ENCODE measurements at regions not wholly inside any gene's neighbourhood (a gene's known extent, or its start where the extent isn't known, plus 50 kb on each side); places are given as distances from the start of the nearest gene placed in this dataset.

DNA sequence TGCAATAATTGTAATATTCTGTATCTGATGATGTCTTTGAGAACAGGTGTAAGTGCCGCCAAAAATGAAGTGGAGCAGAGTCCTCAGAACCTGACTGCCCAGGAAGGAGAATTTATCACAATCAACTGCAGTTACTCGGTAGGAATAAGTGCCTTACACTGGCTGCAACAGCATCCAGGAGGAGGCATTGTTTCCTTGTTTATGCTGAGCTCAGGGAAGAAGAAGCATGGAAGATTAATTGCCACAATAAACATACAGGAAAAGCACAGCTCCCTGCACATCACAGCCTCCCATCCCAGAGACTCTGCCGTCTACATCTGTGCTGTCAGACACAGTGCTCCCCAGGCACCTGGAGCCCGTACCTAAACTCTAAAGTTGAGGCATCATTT, 268.7 kb downstream of the DAD1 start:
- TF ChIP-seq CTCF (IDR thresholded peaks at IDR 0.05; ENCODE audit: low read depth, low read length, poor library complexity, severe bottlenecking) = no peak
- TF ChIP-seq EZH2phosphoT487 (IDR thresholded peaks at IDR 0.05; ENCODE audit: borderline replicate concordance, low read length) = no peak

Measured in DOHH2 (cell line).